Panc1 (cell line): ENCODE measurements at regions not wholly inside any gene's neighbourhood (a gene's known extent, or its start where the extent isn't known, plus 50 kb on each side); places are given as distances from the start of the nearest gene placed in this dataset.

Experiments
- ATAC-seq: fragments of 200-7000 bp; cut with Tn5 transposase; 2 replicates; pipeline ENCODE4 v1.9.1; 2020; ENCODE audit warnings: mild to moderate bottlenecking, moderate library complexity
- BruUV-seq: library from RNA; stranded (reverse); fragments of 400-500 nt; replicated peaks from 2 replicates; lab custom pipeline; 2021; lab: Mats Ljungman, UMichigan
- CTCF ChIA-PET: fragments of 300-600 bp; sonication (Branson Sonifier 250); formaldehyde crosslinking; loops from one replicate; lab custom pipeline; 2022; ENCODE audit warnings: antibody characterized with exemption; lab: Charles Lee
- POLR2A ChIA-PET: fragments of 300-600 bp; sonication (Branson Sonifier 250); formaldehyde crosslinking; loops from one replicate; lab custom pipeline; 2022; ENCODE audit warnings: antibody characterized with exemption; lab: Charles Lee
- DNase-seq: peaks from one replicate; pipeline ENCODE4 v3.0.0-alpha.2; 2010; ENCODE audit warnings: low read depth, low spot score
- H3K27ac ChIP-seq: 2 replicates; pipeline ENCODE4 v1.5.1; 2011; ENCODE audit warnings: mild to moderate bottlenecking, low read length, inconsistent platforms
- H3K27me3 ChIP-seq: fragments of 200-500 bp; sonication (Bioruptor generic); 2 replicates; pipeline ENCODE4 v1.6.0; 2014; ENCODE audit warnings: low read length, inconsistent platforms; ENCODE audit not compliant: control insufficient read depth, insufficient read depth
- H3K36me3 ChIP-seq: fragments of 200-500 bp; sonication (Bioruptor generic); 2 replicates; pipeline ENCODE4 v1.5.1; 2014; ENCODE audit warnings: inconsistent platforms, mild to moderate bottlenecking, low read length, moderate library complexity; ENCODE audit not compliant: control insufficient read depth, insufficient read depth
- H3K4me1 ChIP-seq: 2 replicates; pipeline ENCODE4 v1.5.1; 2011; ENCODE audit warnings: inconsistent platforms, mild to moderate bottlenecking, low read length, moderate library complexity; ENCODE audit not compliant: control insufficient read depth, insufficient read depth
- H3K4me3 ChIP-seq, 2 experiments: 2 replicates each; pipeline ENCODE4 v1.5.1; 2011 to 2012; ENCODE audit warnings: low read depth in 2 of 2, low read length in 2 of 2, mild to moderate bottlenecking in 2 of 2, inconsistent platforms in 1 of 2, moderate library complexity in 1 of 2
- H3K9me3 ChIP-seq: fragments of 200-500 bp; sonication (Bioruptor generic); 2 replicates; pipeline ENCODE4 v1.5.1; 2014; ENCODE audit warnings: low read depth, mild to moderate bottlenecking, inconsistent platforms, low read length, moderate library complexity; ENCODE audit not compliant: control insufficient read depth, insufficient read depth
- POLR2AphosphoS5 ChIP-seq: IDR thresholded peaks from 2 replicates; pipeline ENCODE4 v1.6.1; 2012; ENCODE audit warnings: mild to moderate bottlenecking, low read depth, low read length, moderate library complexity
- SIN3A ChIP-seq: IDR thresholded peaks from 2 replicates; pipeline ENCODE4 v1.6.1; 2012; ENCODE audit warnings: low read depth, mild to moderate bottlenecking, low read length, moderate library complexity, borderline replicate concordance; ENCODE audit not compliant: insufficient read depth
- TCF7L2 ChIP-seq: IDR thresholded peaks from 2 replicates; pipeline ENCODE4 v1.6.1; 2011; ENCODE audit warnings: mild to moderate bottlenecking, low read depth, low read length, inconsistent platforms
- in situ Hi-C: cut with HindIII; loops from 2 replicates; pipeline ENCODE4 v1.10.0; 2016; ENCODE audit warnings: low sequenced_read_pairs, low pct_unique_long_range_greater_than_20kb
- intact Hi-C: fragments of 100-400 bp; cut with micrococcal nuclease; formaldehyde crosslinking; loops from one replicate; pipeline ENCODE4 v1.10.0; 2022; ENCODE audit not compliant: unreplicated experiment
- TF ChIP-seq, protein P1 (sequence below), 2 experiments: IDR thresholded peaks; 2 replicates each; pipeline ENCODE4 v1.6.1; 2011 to 2012; ENCODE audit warnings: low read depth in 2 of 2, control low read depth in 1 of 2, low read length in 1 of 2, mild to moderate bottlenecking in 1 of 2, moderate library complexity in 1 of 2; ENCODE audit not compliant: insufficient read depth in 1 of 2
- TF ChIP-seq, protein P2 (sequence below): fragments of 450-650 bp; IDR thresholded peaks from 2 replicates; pipeline ENCODE4 v1.5.1; 2017; ENCODE audit warnings: mild to moderate bottlenecking

DNA sequence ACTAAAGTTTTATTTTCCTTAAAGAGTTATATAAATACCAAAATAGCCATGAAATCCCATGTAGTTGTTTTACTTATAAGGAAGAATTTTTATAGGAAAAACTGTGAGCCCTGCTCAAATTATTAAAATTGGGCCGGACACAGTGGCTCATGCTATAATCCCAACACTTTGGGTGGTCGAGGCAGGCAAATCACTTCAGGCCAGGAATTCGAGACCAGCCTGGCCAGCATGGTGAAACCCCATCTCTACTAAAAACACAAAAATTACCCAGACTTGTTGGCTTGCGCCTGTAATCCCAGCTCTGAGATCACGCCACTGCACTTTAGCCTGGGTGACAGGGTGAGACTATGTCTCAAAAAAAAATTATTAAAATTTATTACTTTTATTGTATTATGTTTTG lies 149.3 kb downstream of the MRPL39 start:
- H3K4me3 ChIP-seq = no peak overlapping the region
- no TSS peak for BruUV-seq
- H3K27ac ChIP-seq = no peak overlapping the region
- no peak for DNase-seq
- CTCF ChIA-PET = no interaction called here
- no peaks in the 10 kb centered on the region for H3K27me3 ChIP-seq
- no peaks in the 10 kb centered on the region; the same call in 1 of the 2 replicates for H3K36me3 ChIP-seq
- no peaks in the 10 kb centered on the region for H3K4me1 ChIP-seq
- in situ Hi-C loops = no loop called here
- ATAC-seq = no peak
- intact Hi-C loops = no loop called here
- no peaks in the 10 kb centered on the region for H3K9me3 ChIP-seq
- POLR2A ChIA-PET = no interaction called here
- TF ChIP-seq SIN3A (no peak), POLR2AphosphoS5 (no peak), TCF7L2 (no peak)
- TF ChIP-seq, protein P1, sequence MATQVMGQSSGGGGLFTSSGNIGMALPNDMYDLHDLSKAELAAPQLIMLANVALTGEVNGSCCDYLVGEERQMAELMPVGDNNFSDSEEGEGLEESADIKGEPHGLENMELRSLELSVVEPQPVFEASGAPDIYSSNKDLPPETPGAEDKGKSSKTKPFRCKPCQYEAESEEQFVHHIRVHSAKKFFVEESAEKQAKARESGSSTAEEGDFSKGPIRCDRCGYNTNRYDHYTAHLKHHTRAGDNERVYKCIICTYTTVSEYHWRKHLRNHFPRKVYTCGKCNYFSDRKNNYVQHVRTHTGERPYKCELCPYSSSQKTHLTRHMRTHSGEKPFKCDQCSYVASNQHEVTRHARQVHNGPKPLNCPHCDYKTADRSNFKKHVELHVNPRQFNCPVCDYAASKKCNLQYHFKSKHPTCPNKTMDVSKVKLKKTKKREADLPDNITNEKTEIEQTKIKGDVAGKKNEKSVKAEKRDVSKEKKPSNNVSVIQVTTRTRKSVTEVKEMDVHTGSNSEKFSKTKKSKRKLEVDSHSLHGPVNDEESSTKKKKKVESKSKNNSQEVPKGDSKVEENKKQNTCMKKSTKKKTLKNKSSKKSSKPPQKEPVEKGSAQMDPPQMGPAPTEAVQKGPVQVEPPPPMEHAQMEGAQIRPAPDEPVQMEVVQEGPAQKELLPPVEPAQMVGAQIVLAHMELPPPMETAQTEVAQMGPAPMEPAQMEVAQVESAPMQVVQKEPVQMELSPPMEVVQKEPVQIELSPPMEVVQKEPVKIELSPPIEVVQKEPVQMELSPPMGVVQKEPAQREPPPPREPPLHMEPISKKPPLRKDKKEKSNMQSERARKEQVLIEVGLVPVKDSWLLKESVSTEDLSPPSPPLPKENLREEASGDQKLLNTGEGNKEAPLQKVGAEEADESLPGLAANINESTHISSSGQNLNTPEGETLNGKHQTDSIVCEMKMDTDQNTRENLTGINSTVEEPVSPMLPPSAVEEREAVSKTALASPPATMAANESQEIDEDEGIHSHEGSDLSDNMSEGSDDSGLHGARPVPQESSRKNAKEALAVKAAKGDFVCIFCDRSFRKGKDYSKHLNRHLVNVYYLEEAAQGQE (IDR thresholded peaks at IDR 0.05; ENCODE audit: insufficient read depth in 1 of 2, low read depth in 2 of 2, low read length in 1 of 2) = no peak
- TF ChIP-seq, protein P2, sequence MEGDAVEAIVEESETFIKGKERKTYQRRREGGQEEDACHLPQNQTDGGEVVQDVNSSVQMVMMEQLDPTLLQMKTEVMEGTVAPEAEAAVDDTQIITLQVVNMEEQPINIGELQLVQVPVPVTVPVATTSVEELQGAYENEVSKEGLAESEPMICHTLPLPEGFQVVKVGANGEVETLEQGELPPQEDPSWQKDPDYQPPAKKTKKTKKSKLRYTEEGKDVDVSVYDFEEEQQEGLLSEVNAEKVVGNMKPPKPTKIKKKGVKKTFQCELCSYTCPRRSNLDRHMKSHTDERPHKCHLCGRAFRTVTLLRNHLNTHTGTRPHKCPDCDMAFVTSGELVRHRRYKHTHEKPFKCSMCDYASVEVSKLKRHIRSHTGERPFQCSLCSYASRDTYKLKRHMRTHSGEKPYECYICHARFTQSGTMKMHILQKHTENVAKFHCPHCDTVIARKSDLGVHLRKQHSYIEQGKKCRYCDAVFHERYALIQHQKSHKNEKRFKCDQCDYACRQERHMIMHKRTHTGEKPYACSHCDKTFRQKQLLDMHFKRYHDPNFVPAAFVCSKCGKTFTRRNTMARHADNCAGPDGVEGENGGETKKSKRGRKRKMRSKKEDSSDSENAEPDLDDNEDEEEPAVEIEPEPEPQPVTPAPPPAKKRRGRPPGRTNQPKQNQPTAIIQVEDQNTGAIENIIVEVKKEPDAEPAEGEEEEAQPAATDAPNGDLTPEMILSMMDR = no peak

DNA sequence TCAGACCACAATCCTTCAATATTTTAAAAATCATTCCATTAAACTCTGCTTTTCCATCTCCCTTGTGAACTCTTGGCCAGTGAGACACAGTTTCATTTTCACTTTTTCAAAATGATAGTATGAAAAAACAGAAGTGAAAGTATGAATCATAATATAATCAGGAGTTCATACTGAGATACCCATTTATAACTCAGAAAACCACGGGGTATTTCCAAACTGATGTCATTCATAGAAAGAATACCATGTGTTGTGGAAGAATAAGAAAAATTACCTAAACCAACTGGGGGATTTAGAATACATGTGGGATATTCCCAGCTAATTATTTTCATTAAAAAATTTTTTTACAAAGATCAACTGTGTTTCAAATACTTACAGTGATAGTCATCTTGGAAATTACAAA lies 149.9 kb downstream of the MRPL39 start:
- no TSS peak for BruUV-seq
- POLR2A ChIA-PET = no interaction called here
- ATAC-seq (no peak), DNase-seq (no peak)
- Histone ChIP-seq H3K4me3 (no peak overlapping the region), H3K27ac (no peak overlapping the region), H3K36me3 (no peaks in the 10 kb centered on the region; the same call in 1 of the 2 replicates), H3K27me3 (no peaks in the 10 kb centered on the region), H3K4me1 (no peaks in the 10 kb centered on the region), H3K9me3 (no peaks in the 10 kb centered on the region)
- in situ Hi-C loops = no loop called here
- CTCF ChIA-PET = no interaction called here
- TF ChIP-seq, protein P2 = no peak
- TF ChIP-seq TCF7L2 = no peak
- no peak for TF ChIP-seq SIN3A
- TF ChIP-seq, protein P1 (IDR thresholded peaks at IDR 0.05; ENCODE audit: insufficient read depth in 1 of 2, low read depth in 2 of 2, low read length in 1 of 2) = no peak
- TF ChIP-seq POLR2AphosphoS5 = no peak
- intact Hi-C loops = no loop called here
